NCI-H1048 (cell line): ENCODE measurements at regions not wholly inside any gene's neighbourhood (a gene's known extent, or its start where the extent isn't known, plus 50 kb on each side); places are given as distances from the start of the nearest gene placed in this dataset.
"Not testable (repeated sequence)": the region's sequence is repeated elsewhere in the genome, so short reads cannot be mapped to it uniquely, and the experiment has no call there.

Experiments
- DNase-seq: peaks from one replicate; lab custom pipeline; 2025; lab: John Stamatoyannopoulos, UW

DNA sequence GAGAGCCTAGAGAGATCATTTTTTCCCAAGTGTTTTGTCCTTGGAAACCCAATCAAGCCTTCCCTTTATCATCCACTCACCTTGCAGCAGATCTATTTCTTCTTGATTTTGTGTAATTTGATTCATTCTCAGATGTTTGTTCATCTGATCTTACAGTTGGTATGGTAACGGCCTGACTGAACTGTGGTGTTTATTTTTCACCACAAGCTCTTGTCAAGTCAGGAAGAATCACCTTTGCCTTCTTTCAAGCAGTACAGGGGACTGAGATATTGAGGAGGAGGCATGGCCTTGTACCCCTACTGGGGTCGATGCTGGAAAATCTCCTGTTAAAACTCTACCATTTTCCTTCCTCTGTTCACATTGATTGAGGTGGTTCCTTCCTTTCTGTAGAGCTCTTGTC, 361.4 kb upstream of the CFAP20DC start:
- no peak for DNase-seq

DNA sequence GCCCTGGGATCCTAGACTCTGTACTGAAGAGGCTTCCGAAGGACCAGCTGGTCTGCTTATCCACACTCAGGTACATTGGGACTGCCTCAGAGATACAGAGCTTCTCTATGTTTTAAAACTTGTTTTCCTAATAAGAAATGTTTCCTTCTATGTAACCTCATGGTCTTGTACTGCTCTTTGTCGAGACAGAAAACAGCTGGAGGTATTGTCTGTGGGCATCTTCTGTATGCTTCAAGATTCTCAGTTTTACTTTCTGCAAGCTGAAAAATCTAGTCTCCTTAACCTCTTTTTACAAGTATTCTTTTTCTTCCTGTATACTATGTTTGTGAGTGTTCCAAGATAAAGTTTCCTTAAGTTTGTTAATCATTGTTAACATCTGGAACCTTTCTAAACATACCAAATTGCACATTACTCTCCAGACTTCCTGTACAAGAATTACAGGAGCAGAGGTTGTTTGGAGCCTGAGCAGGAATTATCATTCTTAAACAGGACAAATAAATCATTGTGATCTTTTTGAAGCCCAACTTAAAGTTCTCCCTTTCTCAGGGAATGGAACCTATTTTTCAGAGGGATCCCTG, 358.3 kb upstream of the CFAP20DC start:
- no peak for DNase-seq

DNA sequence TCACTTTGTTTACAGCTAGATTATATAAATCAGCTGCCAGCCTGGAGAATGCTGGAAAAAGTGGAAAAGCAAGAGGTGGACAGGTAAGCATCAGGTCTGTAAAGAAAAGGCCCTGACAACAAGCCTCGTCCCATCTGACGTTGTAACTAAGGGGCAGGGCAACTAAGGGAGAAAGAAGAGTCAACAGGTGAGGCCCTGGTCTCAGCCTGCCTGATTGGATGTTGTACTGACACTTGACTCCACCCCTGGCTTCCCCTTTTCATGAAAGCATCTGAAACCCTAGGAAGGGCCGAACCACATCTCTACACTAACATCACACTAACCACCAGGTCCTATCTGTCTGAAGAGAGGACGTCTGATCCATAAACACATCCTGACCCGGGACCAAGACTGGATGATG, 357.6 kb upstream of the CFAP20DC start:
- DNase-seq = no peak

DNA sequence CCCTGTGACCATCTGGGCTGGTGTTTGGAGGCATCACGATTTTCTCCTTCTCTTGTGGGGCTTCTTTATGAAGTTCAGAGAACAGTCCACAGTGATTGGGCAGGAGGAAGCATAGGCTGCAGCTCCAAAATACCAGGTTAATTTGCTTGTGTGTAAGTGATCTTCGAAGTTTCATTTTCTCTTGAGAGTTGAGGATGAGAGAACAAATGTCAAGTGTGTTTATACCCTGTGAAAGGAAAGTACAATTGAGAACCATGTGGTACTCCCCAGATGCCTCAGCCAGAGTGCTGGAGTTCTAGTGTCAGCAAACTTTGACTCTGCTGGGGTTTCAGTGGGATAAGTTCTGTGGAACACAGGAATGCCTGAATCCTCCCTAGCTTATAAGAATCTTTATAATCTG, 357.1 kb upstream of the CFAP20DC start:
- no peak for DNase-seq

DNA sequence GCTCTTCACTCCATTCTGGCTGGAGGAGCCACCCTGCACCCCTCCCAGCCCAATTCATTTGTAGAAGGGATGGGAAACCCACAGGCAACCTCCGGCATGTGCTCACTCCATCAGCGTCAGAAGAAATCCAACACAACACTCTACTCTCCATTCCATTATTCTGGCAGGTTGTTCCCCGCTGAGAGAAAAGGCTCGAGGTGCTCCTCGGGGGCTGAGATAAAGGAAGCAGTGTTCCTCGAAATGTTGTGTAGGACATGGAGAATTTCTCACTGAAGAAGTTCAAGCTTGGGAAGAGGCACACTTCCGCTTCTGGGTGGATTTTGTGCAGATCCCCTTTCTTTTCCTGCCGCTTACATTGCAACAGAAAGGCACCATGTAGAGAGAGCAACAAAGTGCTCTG, 355.0 kb upstream of the CFAP20DC start:
- no peak for DNase-seq

DNA sequence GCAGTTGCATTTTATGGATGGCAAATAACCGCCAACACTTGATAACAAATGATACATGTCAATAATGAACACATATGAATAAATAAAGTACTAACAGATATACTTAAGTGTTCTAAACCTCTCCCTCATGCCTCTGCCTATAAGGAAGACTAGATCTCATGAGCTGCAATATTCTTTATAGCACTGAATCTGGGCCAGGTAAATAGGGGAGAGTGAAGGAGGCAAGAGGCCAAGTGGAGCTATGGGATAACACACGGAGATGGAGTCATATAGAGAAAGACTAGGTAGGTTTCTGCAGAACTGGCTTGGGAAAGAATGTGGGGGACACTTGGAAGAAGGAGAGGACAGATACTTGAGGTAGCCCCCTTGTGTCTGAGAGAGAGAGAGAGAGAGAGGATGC, 354.2 kb upstream of the CFAP20DC start:
- DNase-seq = no peak

DNA sequence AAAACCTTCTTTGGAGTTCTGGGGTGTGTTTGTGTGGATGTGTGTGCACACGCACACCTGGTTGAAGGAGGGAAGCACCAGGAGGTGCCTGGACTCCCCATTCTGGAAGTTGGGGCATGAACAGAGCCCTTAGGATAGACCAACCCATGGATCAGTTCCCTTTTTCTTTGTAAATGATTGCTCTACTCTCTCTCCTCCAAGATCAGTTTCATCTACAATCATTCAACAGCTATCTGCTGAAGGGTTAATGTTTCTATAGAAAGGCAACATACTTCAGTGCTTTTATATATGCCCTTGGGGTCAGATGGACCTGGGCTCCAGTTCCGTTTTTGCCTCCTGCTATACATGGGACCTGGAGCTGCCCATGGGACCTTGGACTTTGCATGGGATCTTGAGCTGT, 352.1 kb upstream of the CFAP20DC start:
- DNase-seq = no peak

DNA sequence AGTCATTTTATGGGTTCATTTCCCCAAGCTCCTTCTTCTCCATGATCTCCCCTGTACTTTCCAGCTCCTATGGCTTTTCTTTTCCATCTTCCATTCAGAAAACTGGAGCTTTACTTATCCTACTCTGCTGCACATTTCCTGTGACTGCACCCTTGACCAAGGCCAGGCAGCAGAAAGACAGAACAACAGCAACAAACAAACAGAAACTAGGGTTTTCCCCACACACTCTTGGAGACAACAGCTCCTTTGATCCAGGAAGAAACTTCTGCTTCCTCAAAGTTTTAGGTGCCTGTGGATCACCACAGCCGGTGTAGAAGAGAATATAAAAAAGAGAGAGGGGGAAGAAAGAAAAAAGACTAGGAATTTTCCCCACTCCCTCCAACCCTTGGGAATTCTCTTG, 342.3 kb upstream of the CFAP20DC start:
- DNase-seq = no peak

DNA sequence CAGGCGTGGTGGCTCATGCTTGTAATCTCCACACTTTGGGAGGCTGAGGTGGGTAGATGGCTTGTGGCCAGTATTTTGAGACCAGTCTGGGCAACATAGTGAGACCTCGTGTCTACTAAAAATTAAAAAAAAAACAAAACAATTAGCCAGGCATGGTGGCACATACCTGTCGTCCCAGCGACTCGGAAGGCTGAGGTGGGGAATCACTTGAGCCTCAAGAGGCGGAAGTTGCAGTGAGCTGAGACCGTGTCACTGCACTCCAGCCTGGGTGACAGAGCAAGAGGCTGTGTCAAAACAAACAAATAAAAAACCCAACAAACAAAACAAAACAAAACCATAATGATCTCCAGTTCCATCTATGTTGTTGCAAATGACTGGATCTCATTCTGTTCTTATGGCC, 341.3 kb upstream of the CFAP20DC start:
- DNase-seq = no peak

DNA sequence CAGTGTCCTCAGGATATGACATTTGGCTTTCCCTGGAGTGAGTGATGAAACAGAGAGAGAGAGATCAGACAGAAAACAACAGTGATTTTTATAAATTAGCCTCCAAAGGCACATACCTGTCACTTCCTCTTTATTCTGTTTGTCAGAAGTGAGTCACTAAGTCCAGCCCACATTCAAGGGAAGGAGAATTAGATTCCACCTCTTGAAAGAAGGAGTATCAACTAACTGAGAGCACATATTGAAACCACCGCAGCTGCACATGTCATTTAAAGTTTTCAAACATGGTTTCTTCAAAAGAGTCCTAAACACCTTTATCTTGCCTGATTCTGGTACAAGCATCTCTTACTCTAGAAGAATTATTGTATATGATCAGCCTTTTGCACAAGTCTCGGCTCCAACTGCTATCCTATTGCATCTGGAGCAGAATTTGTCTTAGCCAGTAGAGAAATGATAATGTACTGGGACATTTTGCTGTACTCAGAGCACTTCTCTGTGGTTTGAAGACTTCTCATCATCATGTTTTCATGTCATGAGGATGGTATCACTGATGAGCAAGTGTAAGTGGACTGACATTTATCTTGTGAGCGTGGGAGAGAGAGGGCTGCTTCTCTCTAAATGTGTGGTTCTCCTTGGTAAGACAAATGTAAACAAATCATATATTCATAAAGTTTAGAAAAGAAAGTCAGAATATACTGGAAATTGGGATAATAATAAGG, 338.9 kb upstream of the CFAP20DC start:
- DNase-seq = no peak

DNA sequence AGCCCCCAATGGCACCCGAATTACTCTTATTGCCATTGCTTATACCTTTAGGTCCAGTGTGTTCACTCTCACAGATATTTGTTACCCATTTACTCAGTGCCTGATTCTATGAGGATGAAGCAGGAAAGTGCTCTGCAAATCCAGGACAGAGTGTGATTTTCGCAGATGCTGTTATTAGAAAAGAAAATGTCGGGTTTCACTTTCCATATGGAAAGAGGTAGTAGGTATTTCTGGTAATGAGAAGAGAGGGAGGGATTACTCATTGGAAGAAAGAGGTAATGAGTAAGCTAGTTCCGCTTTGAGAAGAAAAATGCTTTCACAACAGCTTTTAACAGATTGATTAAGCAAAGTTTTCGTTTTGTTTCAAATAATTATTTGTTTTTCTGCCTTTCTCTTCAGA, 336.3 kb upstream of the CFAP20DC start:
- DNase-seq = no peak

DNA sequence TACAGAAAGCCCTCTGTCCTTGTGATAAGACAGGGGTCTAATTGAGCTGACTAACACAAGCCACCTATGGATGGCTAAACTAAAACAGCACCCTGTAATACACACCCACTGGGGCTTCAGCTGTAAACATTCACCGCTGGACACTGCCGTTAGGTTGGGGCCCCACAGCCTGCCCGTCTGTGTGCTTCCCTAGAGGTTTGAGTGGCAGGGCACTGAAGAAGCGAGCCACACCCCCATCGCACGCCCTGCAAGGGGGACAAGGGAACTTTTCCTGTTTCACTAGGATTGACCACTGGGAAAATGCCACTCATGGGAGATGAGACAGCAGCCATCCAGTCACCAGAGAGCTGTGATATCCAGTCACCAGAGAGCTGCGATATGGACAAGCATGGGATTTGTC, 335.7 kb upstream of the CFAP20DC start:
- DNase-seq = no peak

DNA sequence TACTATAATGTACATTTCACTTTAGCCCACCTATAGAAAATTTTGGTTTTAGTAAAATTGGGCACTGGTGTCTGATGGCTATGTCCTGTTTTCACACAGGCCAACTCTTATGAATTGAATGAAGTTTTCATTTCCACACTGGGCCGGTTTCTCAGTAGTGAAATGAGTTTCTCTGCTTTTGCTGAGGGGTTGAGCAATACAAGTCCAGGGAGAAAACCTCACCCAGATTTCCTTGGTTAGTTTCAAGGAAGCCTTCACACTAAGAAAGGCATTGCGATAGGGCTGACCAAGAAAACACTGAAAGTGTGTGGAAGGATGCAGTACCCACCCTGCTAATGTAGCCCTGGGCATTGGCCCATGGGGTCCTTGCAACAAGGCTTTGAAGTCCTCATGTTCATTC, 331.5 kb upstream of the CFAP20DC start:
- DNase-seq = no peak

DNA sequence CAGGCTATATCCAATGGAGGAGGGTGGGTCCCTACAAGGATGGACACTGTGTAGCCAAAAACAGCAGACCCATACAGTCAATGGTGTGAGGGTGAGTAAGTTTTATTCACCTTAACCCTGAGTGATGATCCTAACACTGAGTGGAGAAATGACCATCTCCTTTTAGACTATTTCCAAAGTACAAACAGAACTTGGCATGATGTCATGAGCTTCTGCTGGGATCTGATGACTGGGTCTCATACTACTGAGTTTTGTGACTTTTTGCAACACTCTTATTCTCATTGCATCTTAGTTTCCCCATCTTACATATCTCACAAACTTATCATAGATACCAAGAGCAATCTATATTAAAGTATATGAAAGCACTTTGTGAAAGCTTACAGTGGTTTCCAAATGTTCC, 330.3 kb upstream of the CFAP20DC start:
- DNase-seq = no peak

DNA sequence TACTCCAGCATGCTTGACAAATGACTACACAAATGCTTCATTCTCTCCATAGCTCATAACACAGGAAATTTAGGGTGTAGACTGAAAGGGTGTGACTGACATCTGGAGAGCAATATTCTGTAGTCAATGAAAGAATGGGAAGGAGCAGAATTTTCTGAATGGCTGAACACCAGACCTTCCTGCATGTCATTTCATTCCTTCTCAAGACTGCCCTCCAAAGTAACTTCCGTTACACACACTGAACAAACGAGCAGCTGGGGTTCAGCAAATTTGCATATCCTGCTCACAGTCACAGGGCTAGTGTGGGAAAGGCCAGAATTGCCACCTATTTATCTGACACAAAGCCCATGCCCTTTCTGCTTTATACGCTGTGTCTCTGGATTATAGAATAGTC, 325.0 kb upstream of the CFAP20DC start:
- DNase-seq = no peak

DNA sequence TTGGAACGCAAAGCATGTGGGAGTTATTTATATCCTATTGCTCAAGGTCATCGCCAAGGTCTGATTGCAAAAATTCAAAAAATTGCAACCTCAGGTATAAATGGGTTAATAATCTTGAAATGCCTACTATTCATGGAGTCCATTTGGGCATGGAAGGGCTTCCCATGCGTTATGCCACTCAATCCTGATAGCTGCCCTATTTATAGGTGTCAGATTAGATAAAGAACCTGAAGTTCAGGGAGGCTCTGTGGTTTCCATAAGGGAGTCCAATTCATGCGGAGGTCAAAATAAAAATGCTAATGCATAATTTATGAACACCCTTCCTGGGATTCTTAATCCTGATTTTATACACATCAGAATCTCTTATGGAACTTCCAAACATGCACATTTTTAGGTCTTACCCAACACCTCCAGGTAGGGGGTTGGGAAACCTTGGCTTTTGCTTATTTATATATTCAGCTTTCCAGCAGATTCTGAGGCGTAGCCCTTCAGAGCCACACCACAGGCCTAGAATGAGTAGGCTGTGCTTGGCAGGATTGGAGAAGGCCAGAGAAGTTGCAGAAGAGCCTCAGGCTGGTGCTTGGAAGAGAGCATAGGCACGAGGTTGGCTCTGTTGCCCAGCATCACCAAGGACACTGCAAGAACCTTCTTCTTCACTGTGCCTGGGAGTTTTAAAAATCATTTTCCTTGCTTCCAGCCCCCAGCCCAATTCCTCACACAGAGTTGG, 324.4 kb upstream of the CFAP20DC start:
- no peak for DNase-seq

DNA sequence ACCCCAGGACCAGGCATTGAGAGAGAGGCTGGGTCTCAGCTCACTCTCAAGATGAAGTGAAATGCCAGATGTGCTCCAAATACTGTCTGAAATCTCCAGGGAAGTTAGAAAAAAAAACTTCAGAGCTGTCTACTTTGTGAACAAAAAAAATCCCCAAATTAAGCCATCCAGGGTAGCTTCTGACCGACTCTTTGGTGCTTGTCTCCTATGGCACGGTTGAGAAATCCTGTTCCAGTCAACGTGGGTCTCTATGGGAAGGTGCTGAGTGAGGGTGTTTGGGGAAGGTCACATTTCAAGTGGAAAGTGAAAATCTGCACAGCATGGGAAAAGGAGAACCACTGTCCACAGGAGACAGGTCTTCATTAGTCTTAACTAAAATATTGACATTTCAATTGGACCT, 322.5 kb upstream of the CFAP20DC start:
- DNase-seq = no peak

DNA sequence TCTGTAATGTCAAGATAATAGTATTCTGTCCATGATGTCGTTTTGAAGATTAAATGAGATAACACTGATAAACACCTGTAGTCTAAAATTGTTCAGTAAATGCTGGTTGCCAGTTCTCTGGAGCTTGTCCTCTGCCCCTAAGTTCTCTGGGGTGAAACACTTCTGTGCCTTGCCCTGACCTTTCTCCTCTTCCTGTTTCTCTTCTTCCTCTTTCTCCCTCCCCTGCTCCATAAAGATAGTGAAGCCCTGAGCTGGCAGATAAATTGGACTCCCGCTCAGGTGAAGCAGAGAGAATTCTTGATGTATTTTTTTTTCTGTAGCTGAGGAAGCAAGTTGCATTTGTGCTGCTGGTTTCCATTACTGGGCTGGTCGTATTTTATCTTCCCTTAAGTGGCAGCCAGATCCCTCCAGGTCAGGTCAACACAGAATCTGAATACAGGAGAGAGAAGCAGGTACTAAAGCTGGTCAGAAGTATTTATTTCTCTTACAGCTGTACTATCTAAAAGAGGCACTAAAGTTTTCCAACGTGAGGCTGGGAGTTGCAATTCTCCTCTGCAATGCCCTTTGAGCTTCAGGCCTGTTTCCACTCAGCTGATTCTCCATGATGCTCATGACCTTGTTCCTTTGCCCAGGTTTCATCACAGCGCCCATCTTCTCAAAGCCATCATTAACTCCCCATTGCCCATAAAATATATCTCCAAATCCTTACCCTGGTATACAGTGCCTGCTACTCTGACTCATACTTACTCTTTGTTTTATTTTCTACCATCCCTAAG, 319.3 kb upstream of the CFAP20DC start:
- no peak for DNase-seq

DNA sequence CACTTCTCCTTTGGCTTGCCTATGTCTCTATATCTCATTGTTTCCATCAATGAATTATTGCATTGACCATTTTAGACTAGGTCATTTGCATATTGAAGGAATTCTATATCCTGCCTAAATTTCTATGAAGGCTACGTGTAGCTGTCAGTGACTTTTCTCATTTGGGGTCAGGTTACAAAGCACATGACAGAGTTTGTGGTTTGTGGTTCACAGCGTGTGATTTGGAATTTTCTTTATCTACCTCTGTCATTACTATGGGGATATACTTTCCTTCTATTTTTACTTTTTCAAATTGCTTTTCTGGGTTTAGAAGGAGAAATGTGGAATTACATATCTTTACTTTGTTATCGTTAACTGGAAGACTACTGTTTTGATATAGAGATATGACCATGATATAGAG, 317.3 kb upstream of the CFAP20DC start:
- DNase-seq = no peak

DNA sequence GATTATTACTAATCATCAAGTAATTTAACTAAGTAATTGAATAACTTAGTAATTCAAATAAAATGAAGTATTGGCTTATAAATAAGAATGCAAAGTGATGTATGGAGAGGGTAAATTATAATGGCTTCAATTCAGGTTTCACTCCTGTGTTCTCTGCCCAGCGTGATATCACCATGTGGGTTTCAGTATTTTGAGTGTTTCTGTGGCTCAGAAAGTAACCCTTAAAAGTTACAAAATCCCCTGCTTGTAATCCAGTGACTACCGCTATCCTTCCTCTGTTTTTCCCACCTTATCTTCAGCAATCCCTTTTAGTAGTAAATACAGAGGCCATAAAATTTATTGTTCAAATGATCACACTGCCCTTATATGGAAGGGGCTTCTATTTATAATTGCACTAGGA, 316.4 kb upstream of the CFAP20DC start:
- no peak for DNase-seq

DNA sequence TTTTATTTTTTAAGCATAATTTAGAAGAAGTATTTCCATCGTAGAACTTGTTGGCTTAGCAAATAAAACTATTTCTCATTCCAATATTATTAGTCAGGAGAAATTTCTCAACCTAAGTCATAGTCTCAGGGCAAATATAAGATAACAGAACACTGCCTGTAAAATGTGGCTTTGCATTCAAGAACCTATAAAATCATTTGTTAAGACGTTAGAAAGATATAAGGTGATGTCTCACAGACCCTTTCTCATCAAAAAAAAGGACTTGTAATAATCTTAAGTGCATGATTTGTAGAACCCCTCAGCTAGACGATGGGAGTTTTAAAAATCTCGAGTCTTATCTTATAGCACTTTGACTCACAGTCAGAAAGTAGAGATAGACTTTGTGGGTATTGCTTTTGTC, 314.7 kb upstream of the CFAP20DC start:
- DNase-seq = no peak

DNA sequence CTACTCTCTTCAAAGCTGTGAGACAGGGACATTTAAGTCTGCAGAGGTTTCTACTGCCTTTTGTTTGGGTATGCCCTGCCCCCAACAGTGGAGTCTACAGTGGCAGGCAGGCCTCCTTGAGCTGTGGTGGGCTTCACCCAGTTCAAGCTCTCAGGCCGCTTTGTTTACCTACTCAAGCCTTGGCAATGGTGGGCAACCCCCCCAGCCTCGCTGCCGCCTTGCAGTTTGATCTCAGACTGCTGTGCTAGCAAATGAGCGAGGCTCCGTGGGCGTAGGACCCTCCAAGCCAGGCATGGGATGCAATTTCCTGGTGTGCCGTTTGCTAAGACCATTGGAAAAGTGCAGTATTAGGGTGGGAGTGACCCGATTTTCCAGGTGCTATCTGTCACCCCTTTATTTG, 310.5 kb upstream of the CFAP20DC start:
- DNase-seq = not testable (repeated sequence)

DNA sequence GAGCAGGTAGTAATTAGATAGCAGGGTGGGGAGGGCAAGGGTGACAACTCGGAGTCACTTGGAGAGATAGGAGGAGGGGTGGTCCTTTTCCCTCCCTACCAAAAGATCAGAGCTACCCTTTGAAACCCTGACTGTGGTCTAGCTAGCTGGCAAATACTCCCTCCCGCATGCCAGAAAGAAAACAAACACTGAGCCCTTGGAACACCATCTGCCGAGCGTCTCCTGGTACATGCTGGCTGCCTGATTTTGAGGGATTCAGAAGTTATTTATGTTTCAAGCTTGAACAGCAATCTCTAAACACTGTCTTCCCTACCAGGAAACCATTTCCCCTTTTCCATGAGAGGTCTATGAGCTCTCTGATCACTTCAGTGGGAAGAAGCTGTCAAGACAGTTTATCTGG, 291.6 kb upstream of the CFAP20DC start:
- no peak for DNase-seq
